ENCODE measurements at regions not wholly inside any gene's neighbourhood (a gene's known extent, or its start where the extent isn't known, plus 50 kb on each side); places are given as distances from the start of the nearest gene placed in this dataset.

DNA sequence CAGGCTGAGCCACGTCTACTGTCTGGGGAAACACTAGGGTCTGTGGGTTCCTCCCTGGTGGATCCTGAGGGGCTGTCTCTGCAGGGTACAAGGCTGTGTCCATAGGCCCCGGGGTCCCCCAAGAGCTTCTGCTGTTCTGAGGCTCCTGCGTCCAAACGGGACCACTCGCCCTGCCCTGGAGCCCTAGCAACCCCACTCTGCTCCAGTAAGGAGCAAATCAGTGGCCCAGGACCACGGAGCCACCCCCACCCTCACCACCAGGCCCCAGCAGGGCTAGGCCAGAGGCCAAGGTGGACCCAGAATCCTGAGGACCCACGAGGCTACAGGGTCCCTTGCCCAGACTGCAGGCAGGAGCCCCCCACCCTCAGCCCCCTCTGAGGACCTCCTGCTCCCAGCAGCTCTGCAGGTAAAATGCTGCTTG, 75.1 kb upstream of the GALNT9 start:
- Histone ChIP-seq H3K4ac (ENCODE audit: low read depth, low read length) (no peak overlapping the region), H4K20me1 (ENCODE audit: insufficient read depth, low read length) (no peaks in the 10 kb centered on the region), H2AFZ (replicated peaks; ENCODE audit: low read length, poor library complexity) (no peak overlapping the region), H3K27ac (ENCODE audit: insufficient read depth, low read length) (no peak overlapping the region), H2BK20ac (ENCODE audit: low read depth, low read length) (no peak overlapping the region), H3K4me2 (ENCODE audit: low read depth, low read length) (no peak overlapping the region), H3K9me1 (ENCODE audit: insufficient read depth, low read length) (no peaks in the 10 kb centered on the region), H3K4me3 (ENCODE audit: insufficient read depth, low read depth, low read length) (no peak overlapping the region), H2AK5ac (ENCODE audit: low read depth, low read length) (no peak overlapping the region), H4K5ac (ENCODE audit: low read depth, low read length) (no peak overlapping the region), H3K27me3 (ENCODE audit: control insufficient read depth, insufficient read depth, low read length) (peaks cover 14% of the 10 kb centered on the region; the same call in 1 of the 2 replicates), H3K23ac (ENCODE audit: low read depth, low read length) (no peak overlapping the region), H4K91ac (ENCODE audit: insufficient read depth, low read depth, low read length) (no peak overlapping the region), H2AK9ac (replicated peaks; ENCODE audit: low read depth, low read length, poor library complexity) (no peak overlapping the region), H4K8ac (ENCODE audit: low read depth in 2 of 2, low read length in 2 of 2) (no peak overlapping the region), H3K79me1 (ENCODE audit: low read depth in 1 of 2, low read length in 2 of 2) (no peaks in the 10 kb centered on the region), H3K4me1 (ENCODE audit: control insufficient read depth, insufficient read depth, low read length) (no peaks in the 10 kb centered on the region), H3K18ac (ENCODE audit: low read depth, low read length) (no peak overlapping the region), H2BK5ac (ENCODE audit: low read depth, low read length, poor library complexity, severe bottlenecking) (no peak overlapping the region), H3K56ac (ENCODE audit: extremely low read depth, insufficient read depth, low read length) (no peak overlapping the region), H3K9me3 (ENCODE audit: control insufficient read depth, insufficient read depth, low read length) (no peaks in the 10 kb centered on the region), H3K9ac (ENCODE audit: low read depth, low read length) (no peak overlapping the region), H2BK15ac (ENCODE audit: low read depth, low read length) (no peak overlapping the region), H3K14ac (replicated peaks; ENCODE audit: low read depth, low read length) (no peak overlapping the region), H3K36me3 (ENCODE audit: control insufficient read depth, insufficient read depth, low read length) (no peaks in the 10 kb centered on the region), H2BK120ac (ENCODE audit: low read depth, low read length) (no peak overlapping the region)
- no TSS peak for BruUV-seq (replicated peaks)
- ChIA-PET CTCF (no interaction called here), POLR2A (ENCODE audit: unreplicated experiment) (interaction anchor here (0.6 kb wide), 1 partner anchor 17 kb away, joined by 5 read pairs; no protein-coding TSS in a partner anchor)
- DNase-seq, result no peak
- WGBS, 2 experiments (ENCODE audit: extremely low coverage in 2 of 2, insufficient read length in 1 of 2), result 80% methylated on average over 1 of the region's 7 CpGs; no CpG with 5 or more reads in 1 of the 2 experiments
- TF ChIP-seq, protein P1, sequence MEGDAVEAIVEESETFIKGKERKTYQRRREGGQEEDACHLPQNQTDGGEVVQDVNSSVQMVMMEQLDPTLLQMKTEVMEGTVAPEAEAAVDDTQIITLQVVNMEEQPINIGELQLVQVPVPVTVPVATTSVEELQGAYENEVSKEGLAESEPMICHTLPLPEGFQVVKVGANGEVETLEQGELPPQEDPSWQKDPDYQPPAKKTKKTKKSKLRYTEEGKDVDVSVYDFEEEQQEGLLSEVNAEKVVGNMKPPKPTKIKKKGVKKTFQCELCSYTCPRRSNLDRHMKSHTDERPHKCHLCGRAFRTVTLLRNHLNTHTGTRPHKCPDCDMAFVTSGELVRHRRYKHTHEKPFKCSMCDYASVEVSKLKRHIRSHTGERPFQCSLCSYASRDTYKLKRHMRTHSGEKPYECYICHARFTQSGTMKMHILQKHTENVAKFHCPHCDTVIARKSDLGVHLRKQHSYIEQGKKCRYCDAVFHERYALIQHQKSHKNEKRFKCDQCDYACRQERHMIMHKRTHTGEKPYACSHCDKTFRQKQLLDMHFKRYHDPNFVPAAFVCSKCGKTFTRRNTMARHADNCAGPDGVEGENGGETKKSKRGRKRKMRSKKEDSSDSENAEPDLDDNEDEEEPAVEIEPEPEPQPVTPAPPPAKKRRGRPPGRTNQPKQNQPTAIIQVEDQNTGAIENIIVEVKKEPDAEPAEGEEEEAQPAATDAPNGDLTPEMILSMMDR (conservative IDR thresholded peaks at IDR 0.05; ENCODE audit: low read depth, low read length), result no peak
- no peak for TF ChIP-seq CHD1 (IDR thresholded peaks at IDR 0.05; ENCODE audit: low read depth, low read length)
- no peak for TF ChIP-seq BHLHE40 (IDR thresholded peaks at IDR 0.05; ENCODE audit: low read depth, low read length)
- TF ChIP-seq, protein P2, sequence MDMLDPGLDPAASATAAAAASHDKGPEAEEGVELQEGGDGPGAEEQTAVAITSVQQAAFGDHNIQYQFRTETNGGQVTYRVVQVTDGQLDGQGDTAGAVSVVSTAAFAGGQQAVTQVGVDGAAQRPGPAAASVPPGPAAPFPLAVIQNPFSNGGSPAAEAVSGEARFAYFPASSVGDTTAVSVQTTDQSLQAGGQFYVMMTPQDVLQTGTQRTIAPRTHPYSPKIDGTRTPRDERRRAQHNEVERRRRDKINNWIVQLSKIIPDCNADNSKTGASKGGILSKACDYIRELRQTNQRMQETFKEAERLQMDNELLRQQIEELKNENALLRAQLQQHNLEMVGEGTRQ (IDR thresholded peaks at IDR 0.05; ENCODE audit: low read depth, low read length), result no peak
- TF ChIP-seq SMC3 (IDR thresholded peaks at IDR 0.05; ENCODE audit: low read depth, low read length), result no peak
- no peak for TF ChIP-seq MAZ (IDR thresholded peaks at IDR 0.05; ENCODE audit: borderline replicate concordance, low read depth, low read length)
- TF ChIP-seq FOS (IDR thresholded peaks at IDR 0.05; ENCODE audit: low read depth, low read length), result no peak
- TF ChIP-seq, protein P3, sequence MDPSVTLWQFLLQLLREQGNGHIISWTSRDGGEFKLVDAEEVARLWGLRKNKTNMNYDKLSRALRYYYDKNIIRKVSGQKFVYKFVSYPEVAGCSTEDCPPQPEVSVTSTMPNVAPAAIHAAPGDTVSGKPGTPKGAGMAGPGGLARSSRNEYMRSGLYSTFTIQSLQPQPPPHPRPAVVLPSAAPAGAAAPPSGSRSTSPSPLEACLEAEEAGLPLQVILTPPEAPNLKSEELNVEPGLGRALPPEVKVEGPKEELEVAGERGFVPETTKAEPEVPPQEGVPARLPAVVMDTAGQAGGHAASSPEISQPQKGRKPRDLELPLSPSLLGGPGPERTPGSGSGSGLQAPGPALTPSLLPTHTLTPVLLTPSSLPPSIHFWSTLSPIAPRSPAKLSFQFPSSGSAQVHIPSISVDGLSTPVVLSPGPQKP (IDR thresholded peaks at IDR 0.05; ENCODE audit: borderline replicate concordance, low read depth, low read length), result no peak
- no peak for TF ChIP-seq POLR2A (IDR thresholded peaks at IDR 0.05; ENCODE audit: low read depth, low read length)
- no peak for TF ChIP-seq CEBPB (IDR thresholded peaks at IDR 0.05; ENCODE audit: low read depth, low read length)
- TF ChIP-seq MAFK (IDR thresholded peaks at IDR 0.05; ENCODE audit: low read depth, low read length), result no peak
- no peak for TF ChIP-seq RCOR1 (IDR thresholded peaks at IDR 0.05; ENCODE audit: insufficient replicate concordance, low read length)
- TF ChIP-seq MXI1 (IDR thresholded peaks at IDR 0.05; ENCODE audit: borderline replicate concordance, low read depth, low read length), result no peak
- no peak for TF ChIP-seq NFE2L2 (IDR thresholded peaks at IDR 0.05; ENCODE audit: low read depth, low read length)
- TF ChIP-seq RAD21 (IDR thresholded peaks at IDR 0.05; ENCODE audit: low read length), result no peak
- no peak for TF ChIP-seq RFX5 (IDR thresholded peaks at IDR 0.05; ENCODE audit: low read depth, low read length)
- in situ Hi-C loops (cut with MboI; ENCODE audit: low sequenced_read_pairs) (no loop called here), dilution Hi-C loops (cut with HindIII; ENCODE audit: low sequenced_read_pairs, unreplicated experiment) (no loop called here), intact Hi-C loops (cut with micrococcal nuclease) (no loop called here)
- ATAC-seq (ENCODE audit: low read depth), result no peak

Measured in IMR-90 (cell line).